ENCODE measurements at regions not wholly inside any gene's neighbourhood (a gene's known extent, or its start where the extent isn't known, plus 50 kb on each side); places are given as distances from the start of the nearest gene placed in this dataset.

DNA sequence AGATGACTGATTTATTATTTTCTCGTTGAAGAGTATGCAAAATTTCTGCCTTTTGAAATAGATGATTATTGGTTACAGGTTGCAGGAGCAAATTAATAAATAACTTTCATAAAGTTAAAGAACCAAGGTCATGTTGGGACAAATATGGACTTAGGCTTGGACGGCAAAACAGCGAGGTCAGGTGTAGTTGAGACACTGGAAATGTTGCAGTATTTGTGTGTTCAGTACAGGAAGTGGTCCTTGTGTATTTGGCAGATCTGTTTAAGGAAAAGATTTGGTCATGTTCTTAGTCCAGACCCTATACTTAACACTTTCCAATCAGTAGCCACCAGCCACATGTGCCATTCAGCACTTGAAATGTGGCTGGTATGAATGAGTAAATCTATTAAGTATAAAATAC, 486.5 kb downstream of the TDRD15 start:
- TF ChIP-seq POLR2A (IDR thresholded peaks at IDR 0.05), result no peak
- TF ChIP-seq, protein P1, sequence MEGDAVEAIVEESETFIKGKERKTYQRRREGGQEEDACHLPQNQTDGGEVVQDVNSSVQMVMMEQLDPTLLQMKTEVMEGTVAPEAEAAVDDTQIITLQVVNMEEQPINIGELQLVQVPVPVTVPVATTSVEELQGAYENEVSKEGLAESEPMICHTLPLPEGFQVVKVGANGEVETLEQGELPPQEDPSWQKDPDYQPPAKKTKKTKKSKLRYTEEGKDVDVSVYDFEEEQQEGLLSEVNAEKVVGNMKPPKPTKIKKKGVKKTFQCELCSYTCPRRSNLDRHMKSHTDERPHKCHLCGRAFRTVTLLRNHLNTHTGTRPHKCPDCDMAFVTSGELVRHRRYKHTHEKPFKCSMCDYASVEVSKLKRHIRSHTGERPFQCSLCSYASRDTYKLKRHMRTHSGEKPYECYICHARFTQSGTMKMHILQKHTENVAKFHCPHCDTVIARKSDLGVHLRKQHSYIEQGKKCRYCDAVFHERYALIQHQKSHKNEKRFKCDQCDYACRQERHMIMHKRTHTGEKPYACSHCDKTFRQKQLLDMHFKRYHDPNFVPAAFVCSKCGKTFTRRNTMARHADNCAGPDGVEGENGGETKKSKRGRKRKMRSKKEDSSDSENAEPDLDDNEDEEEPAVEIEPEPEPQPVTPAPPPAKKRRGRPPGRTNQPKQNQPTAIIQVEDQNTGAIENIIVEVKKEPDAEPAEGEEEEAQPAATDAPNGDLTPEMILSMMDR (IDR thresholded peaks at IDR 0.05), result no peak

All from vagina (tissue), 2 donors.